Thoracic aorta (tissue), 2 donors: ENCODE measurements at regions not wholly inside any gene's neighbourhood (a gene's known extent, or its start where the extent isn't known, plus 50 kb on each side); places are given as distances from the start of the nearest gene placed in this dataset.

Experiments used
- ATAC-seq: fragments of 150-250 bp; one replicate; pipeline ENCODE4 v1.8.0; 2017; ENCODE audit warnings: low read depth; ENCODE audit not compliant: insufficient number of reproducible peaks, low FRiP score
- DNase-seq: peaks from one replicate; pipeline ENCODE4 v3.0.0-alpha.2; 2020; ENCODE audit warnings: low spot score
- H3K27ac ChIP-seq, 2 donors: fragments of 200-600 bp; sonication (generic); 1 replicate in 1 of 2; 2 replicates in 1 of 2; pipeline ENCODE4 v1.5.1; 2016; ENCODE audit warnings: mild to moderate bottlenecking in 2 of 2, moderate library complexity in 2 of 2
- H3K27me3 ChIP-seq: fragments of 200-600 bp; sonication (generic); replicated peaks from 2 replicates; pipeline ENCODE4 v1.6.0; 2016; ENCODE audit warnings: mild to moderate bottlenecking; ENCODE audit not compliant: insufficient read depth
- H3K36me3 ChIP-seq: fragments of 200-600 bp; sonication (generic); one replicate; pipeline ENCODE4 v1.5.1; 2016
- H3K4me1 ChIP-seq, 2 donors: fragments of 200-600 bp; sonication (generic); 1 replicate in 1 of 2; 2 replicates in 1 of 2; pipeline versions ENCODE4 v1.5.1 to v1.6.0; 2016; ENCODE audit warnings: low read depth in 2 of 2, mild to moderate bottlenecking in 1 of 2; ENCODE audit not compliant: control insufficient read depth in 1 of 2
- H3K4me3 ChIP-seq: fragments of 200-600 bp; sonication (generic); 2 replicates; pipeline ENCODE4 v1.5.1; 2016; ENCODE audit warnings: mild to moderate bottlenecking
- H3K9me3 ChIP-seq: fragments of 200-600 bp; sonication (generic); 2 replicates; pipeline ENCODE4 v1.5.1; 2016
- TF ChIP-seq, protein P1 (sequence below): fragments of 200-600 bp; sonication (generic); IDR thresholded peaks from one replicate; pipeline ENCODE4 v1.5.1; 2019; ENCODE audit warnings: antibody characterized with exemption

GRCh38 chr12:63292471-63293221, 141.6 kb upstream of the AVPR1A start:
- Histone ChIP-seq H3K27me3 (no peaks in the 10 kb centered on the region), H3K4me3 (no peak overlapping the region), H3K36me3 (no peaks in the 10 kb centered on the region), H3K4me1 (peaks cover 0 to 15% of the 10 kb centered on the region in 2 donors), H3K27ac (no peak overlapping the region), H3K9me3 (no peaks in the 10 kb centered on the region)
- ATAC-seq (no peak), DNase-seq (no peak)
- TF ChIP-seq, protein P1, sequence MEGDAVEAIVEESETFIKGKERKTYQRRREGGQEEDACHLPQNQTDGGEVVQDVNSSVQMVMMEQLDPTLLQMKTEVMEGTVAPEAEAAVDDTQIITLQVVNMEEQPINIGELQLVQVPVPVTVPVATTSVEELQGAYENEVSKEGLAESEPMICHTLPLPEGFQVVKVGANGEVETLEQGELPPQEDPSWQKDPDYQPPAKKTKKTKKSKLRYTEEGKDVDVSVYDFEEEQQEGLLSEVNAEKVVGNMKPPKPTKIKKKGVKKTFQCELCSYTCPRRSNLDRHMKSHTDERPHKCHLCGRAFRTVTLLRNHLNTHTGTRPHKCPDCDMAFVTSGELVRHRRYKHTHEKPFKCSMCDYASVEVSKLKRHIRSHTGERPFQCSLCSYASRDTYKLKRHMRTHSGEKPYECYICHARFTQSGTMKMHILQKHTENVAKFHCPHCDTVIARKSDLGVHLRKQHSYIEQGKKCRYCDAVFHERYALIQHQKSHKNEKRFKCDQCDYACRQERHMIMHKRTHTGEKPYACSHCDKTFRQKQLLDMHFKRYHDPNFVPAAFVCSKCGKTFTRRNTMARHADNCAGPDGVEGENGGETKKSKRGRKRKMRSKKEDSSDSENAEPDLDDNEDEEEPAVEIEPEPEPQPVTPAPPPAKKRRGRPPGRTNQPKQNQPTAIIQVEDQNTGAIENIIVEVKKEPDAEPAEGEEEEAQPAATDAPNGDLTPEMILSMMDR, result no peak

DNA sequence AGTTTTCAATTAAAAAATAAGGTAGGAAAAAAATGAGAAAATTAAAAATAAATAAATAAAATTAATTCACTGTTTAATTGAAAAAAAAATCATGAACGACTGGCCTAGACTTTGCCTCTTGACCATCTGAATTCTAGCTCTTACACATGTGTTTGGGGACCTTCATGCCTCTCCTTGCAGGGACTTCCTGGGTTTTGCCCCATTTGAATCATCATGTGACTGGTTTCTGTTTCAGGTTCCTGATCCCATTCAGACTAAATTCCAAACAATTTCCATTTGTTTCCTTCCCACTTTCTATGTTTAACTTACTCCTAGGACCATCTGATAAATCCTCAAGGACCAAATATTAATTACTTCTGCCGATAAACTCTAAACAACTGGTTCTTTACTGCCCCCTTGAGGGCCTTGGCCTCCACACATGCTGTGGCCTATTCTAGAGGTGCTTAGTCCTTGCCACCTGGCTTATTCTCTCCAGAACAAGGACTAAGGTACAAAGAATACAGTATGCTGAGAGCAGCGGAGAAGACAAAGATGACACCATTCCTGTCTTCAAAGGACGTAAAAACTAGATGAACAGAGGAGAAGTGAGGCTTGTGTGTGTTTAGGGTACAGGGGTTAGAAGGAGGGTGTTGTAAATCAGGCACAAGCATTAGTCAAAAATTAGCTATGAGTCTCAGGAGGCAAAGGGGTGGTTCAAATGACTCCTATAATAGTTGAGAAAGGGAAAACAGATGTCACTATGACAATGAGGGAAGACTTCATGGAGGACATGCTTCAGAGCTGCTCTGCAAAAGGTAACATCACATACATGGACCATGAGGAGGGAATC, 125.8 kb upstream of the AVPR1A start:
- H3K27me3 ChIP-seq, result no peaks in the 10 kb centered on the region
- no peaks in the 10 kb centered on the region for H3K9me3 ChIP-seq
- no peak overlapping the region for H3K4me3 ChIP-seq
- no peaks in the 10 kb centered on the region for H3K4me1 ChIP-seq
- H3K36me3 ChIP-seq, result no peaks in the 10 kb centered on the region
- no peak for ATAC-seq
- no peak for DNase-seq
- no peak overlapping the region for H3K27ac ChIP-seq
- TF ChIP-seq, protein P1, result no peak

GRCh38 chr12:63266988-63267387, 116.0 kb upstream of the AVPR1A start:
- ATAC-seq (no peak), DNase-seq (no peak)
- no peaks in the 10 kb centered on the region for H3K27me3 ChIP-seq
- H3K36me3 ChIP-seq, result no peaks in the 10 kb centered on the region
- H3K27ac ChIP-seq, result no peak overlapping the region
- no peaks in the 10 kb centered on the region for H3K4me1 ChIP-seq
- peaks cover 14% of the 10 kb centered on the region for H3K9me3 ChIP-seq
- TF ChIP-seq, protein P1, result no peak
- no peak overlapping the region for H3K4me3 ChIP-seq

- Histone ChIP-seq H3K36me3 (no peaks in the 10 kb centered on the region), H3K4me1 (no peaks in the 10 kb centered on the region), H3K27me3 (no peaks in the 10 kb centered on the region), H3K9me3 (peaks cover 14% of the 10 kb centered on the region), H3K27ac (no peak overlapping the region), H3K4me3 (no peak overlapping the region)
- TF ChIP-seq, protein P1, result no peak
- DNase-seq (no peak), ATAC-seq (no peak)
Measured at GRCh38 chr12:63264629-63265028, 113.6 kb upstream of the AVPR1A start.

DNA sequence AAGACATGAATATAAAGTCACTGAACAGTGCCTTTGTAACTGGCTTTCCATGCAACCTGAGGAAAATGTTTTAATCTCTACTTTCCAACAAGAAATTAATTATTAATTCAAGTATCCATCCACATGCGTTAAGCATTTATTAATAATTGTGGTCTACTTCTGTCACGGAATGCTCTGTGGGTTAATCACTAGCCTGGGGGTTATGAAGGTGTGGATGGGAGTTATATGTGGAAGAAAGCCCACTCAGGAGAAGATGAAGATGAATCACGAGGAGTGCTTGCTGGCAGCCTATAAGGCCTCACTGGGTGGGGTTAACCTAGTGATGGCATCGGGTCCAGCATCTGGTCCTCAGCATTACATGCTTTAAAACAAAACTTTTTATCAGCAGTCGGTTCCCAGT, 99.5 kb upstream of the AVPR1A start:
- H3K4me3 ChIP-seq, result no peak overlapping the region
- no peak for DNase-seq
- H3K27ac ChIP-seq, result no peak overlapping the region
- H3K36me3 ChIP-seq, result no peaks in the 10 kb centered on the region
- no peaks in the 10 kb centered on the region for H3K4me1 ChIP-seq
- no peaks in the 10 kb centered on the region for H3K27me3 ChIP-seq
- ATAC-seq, result no peak
- H3K9me3 ChIP-seq, result no peaks in the 10 kb centered on the region
- TF ChIP-seq, protein P1, result no peak
